Progenitor cell of endocrine pancreas (in vitro differentiated cells): ENCODE measurements at regions not wholly inside any gene's neighbourhood (a gene's known extent, or its start where the extent isn't known, plus 50 kb on each side); places are given as distances from the start of the nearest gene placed in this dataset.

Experiments
- DNase-seq: peaks from one replicate; pipeline ENCODE4 v3.0.0; 2021; ENCODE audit warnings: low spot score; ENCODE audit not compliant: unreplicated experiment
- H3K27ac Mint-ChIP-seq: 2 replicates; pipeline ENCODE4 v1.8.0; 2021; ENCODE audit warnings: mild to moderate bottlenecking, moderate library complexity, mixed read lengths
- H3K27me3 Mint-ChIP-seq: 2 replicates; pipeline ENCODE4 v1.8.0; 2021; ENCODE audit warnings: mixed read lengths
- H3K36me3 Mint-ChIP-seq: 2 replicates; pipeline ENCODE4 v1.8.0; 2022; ENCODE audit warnings: mixed read lengths; ENCODE audit not compliant: insufficient read depth
- H3K4me1 Mint-ChIP-seq: 2 replicates; pipeline ENCODE4 v1.8.0; 2021; ENCODE audit warnings: low read depth, mixed read lengths
- H3K4me3 Mint-ChIP-seq: 2 replicates; pipeline ENCODE4 v1.8.0; 2021; ENCODE audit warnings: low read depth, mild to moderate bottlenecking, moderate library complexity, mixed read lengths
- H3K9me3 Mint-ChIP-seq: 2 replicates; pipeline ENCODE4 v1.8.0; 2021; ENCODE audit warnings: low read depth, mixed read lengths
- TF ChIP-seq, protein P1 (sequence below): fragments of 200-600 bp; sonication (generic); IDR thresholded peaks from one replicate; pipeline ENCODE4 v1.5.0; 2021; ENCODE audit warnings: antibody characterized with exemption, mild to moderate bottlenecking; ENCODE audit not compliant: unreplicated experiment

DNA sequence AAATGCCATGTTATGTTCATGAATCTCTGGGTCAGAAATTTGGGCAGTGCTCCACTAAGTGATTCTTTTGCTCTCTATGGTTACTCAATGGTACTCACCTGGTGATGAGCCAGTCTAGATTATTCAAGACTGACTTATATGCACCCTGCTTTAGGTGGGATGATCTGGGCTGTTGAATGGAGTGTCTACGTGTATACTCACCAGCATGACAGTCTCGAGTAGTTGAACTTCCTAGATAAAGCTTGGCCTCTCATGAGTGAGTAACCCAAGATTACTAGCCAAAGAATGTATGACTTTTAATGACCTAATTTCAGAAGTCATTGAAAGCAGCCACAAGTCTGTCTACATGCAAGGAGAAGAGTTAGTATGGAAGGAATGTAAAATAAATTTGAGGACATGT lies 77.5 kb upstream of the CADM2 start:
- no peaks in the 10 kb centered on the region for H3K9me3 Mint-ChIP-seq
- H3K4me3 Mint-ChIP-seq, result no peak overlapping the region
- H3K36me3 Mint-ChIP-seq, result no peaks in the 10 kb centered on the region
- peaks cover 1% of the 10 kb centered on the region for H3K4me1 Mint-ChIP-seq
- H3K27me3 Mint-ChIP-seq, result peaks cover 16% of the 10 kb centered on the region
- TF ChIP-seq, protein P1, sequence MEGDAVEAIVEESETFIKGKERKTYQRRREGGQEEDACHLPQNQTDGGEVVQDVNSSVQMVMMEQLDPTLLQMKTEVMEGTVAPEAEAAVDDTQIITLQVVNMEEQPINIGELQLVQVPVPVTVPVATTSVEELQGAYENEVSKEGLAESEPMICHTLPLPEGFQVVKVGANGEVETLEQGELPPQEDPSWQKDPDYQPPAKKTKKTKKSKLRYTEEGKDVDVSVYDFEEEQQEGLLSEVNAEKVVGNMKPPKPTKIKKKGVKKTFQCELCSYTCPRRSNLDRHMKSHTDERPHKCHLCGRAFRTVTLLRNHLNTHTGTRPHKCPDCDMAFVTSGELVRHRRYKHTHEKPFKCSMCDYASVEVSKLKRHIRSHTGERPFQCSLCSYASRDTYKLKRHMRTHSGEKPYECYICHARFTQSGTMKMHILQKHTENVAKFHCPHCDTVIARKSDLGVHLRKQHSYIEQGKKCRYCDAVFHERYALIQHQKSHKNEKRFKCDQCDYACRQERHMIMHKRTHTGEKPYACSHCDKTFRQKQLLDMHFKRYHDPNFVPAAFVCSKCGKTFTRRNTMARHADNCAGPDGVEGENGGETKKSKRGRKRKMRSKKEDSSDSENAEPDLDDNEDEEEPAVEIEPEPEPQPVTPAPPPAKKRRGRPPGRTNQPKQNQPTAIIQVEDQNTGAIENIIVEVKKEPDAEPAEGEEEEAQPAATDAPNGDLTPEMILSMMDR, result no peak
- H3K27ac Mint-ChIP-seq, result no peak overlapping the region
- no peak for DNase-seq

DNA sequence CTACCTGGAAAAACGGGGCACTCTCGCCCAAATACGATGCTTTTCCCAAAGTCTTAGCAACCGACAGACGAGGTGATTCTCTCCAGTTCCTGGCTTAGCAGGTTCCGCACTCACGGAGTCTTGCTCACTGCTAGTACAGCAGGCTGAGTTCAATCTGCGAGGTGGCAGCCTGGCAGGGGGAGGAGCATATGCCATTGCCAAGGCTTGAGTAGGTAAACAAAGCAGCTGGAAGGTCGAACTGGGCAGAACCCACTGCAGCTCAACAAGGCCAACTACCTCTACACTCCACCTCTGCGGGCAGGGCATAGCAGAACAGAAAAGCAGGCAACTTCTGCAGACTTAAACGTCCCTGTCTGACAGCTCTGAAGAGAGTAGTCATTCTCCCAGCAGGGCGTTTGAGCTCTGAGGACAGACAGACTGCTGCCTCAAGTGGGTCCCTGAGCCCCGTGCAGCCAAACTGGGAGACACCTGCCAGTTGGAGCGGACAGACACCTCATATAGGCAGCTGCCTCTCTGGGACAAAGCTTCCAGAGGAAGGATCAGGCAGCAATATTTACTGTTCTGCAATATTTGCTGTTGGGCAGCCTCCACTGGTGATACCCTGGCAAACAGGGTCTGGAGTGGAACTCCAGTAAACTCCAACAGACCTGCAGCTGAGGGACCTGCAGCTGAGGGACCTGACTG lies 73.4 kb upstream of the CADM2 start:
- H3K36me3 Mint-ChIP-seq, result no peaks in the 10 kb centered on the region
- TF ChIP-seq, protein P1, result no peak
- H3K9me3 Mint-ChIP-seq, result no peaks in the 10 kb centered on the region
- H3K4me1 Mint-ChIP-seq, result no peaks in the 10 kb centered on the region
- H3K4me3 Mint-ChIP-seq, result no peak overlapping the region
- no peak overlapping the region for H3K27ac Mint-ChIP-seq
- DNase-seq, result no peak
- H3K27me3 Mint-ChIP-seq, result no peaks in the 10 kb centered on the region

DNA sequence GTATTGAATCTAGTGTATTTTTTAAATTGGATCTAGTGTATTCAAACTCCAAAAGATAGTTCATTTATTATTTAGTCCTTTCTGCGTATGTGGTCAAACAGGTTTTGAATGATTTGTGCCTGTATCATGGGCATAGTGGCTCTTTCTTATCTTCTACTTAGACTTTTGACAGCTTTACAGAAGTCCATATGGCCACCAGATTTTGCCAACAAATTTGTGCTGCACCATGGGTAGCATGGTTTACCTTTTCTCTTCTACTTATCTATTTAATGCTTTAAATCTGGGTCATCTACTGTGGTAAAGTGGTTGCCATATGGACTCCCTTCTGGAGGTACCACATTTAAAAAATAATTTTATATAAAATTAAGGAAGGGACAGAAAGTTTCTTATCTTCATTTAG lies 66.9 kb upstream of the CADM2 start:
- no peak for DNase-seq
- H3K36me3 Mint-ChIP-seq, result no peaks in the 10 kb centered on the region

DNA sequence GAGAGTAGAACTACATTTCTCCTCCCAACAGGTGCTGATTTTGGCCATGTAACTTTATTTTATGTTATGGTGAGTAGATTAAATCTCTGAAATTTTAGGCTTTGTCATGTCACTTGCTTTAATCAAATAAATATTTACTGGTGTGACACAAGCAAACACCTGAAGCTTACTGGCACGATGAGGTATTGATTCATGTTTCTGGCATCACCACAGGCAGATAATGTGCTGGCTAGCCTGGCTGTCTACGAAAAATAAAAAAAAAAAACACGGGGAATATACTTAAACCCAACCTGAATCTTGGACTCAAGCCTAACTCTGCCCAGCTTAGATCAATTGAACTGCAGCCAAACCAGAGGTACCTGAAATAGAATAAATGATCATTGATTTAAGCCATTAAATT lies 65.6 kb upstream of the CADM2 start:
- peaks cover 21% of the 10 kb centered on the region for H3K9me3 Mint-ChIP-seq
- H3K4me3 Mint-ChIP-seq, result no peak overlapping the region
- no peaks in the 10 kb centered on the region for H3K4me1 Mint-ChIP-seq
- no peaks in the 10 kb centered on the region for H3K36me3 Mint-ChIP-seq
- no peak for DNase-seq
- H3K27me3 Mint-ChIP-seq, result no peaks in the 10 kb centered on the region
- TF ChIP-seq, protein P1, result no peak
- H3K27ac Mint-ChIP-seq, result no peak overlapping the region

More for the DNA sequence above, 66.9 kb upstream of the CADM2 start:
- Mint-ChIP-seq H3K4me1 (no peaks in the 10 kb centered on the region), H3K9me3 (peaks cover 10% of the 10 kb centered on the region), H3K27me3 (no peaks in the 10 kb centered on the region), H3K4me3 (no peak overlapping the region), H3K27ac (no peak overlapping the region)
- TF ChIP-seq, protein P1, result no peak

DNA sequence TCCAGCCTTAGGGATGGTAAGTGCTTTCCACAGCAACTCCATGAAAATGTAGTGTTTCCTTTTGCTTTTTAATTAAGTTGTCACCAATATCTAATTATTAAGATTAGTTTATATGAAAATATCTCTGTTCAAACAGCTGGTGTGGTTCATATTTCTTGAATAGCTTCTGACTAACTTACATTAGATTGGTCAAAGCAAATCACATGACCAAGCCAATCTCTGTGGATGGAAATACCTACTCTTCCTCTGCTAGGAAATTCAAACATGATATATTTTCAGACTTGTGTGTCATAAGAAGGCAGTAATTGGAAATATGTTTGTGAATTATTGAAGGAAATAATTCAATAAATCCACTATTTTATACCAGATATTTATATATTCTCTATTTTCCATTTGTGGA lies 54.6 kb upstream of the CADM2 start:
- no peaks in the 10 kb centered on the region for H3K36me3 Mint-ChIP-seq
- no peak for DNase-seq
- no peaks in the 10 kb centered on the region for H3K4me1 Mint-ChIP-seq
- TF ChIP-seq, protein P1, result no peak
- H3K27ac Mint-ChIP-seq, result no peak overlapping the region
- H3K4me3 Mint-ChIP-seq, result no peak overlapping the region
- H3K27me3 Mint-ChIP-seq, result no peaks in the 10 kb centered on the region
- peaks cover 5% of the 10 kb centered on the region for H3K9me3 Mint-ChIP-seq
